Peyer's patch (tissue), 4 donors: ENCODE measurements at regions not wholly inside any gene's neighbourhood (a gene's known extent, or its start where the extent isn't known, plus 50 kb on each side); places are given as distances from the start of the nearest gene placed in this dataset.
"Not testable (repeated sequence)": the region's sequence is repeated elsewhere in the genome, so short reads cannot be mapped to it uniquely, and the experiment has no call there.

Source experiments
- CTCF ChIP-seq, 6 experiments: fragments of 450-650 bp in 4 of 6; fragments of 200-600 bp in 2 of 6; sonication (generic) in 1 of 6; IDR thresholded peaks; one replicate each; pipeline ENCODE4 v1.5.1; 2017 to 2019; ENCODE audit warnings: antibody characterized with exemption in 6 of 6, mild to moderate bottlenecking in 3 of 6, moderate library complexity in 1 of 6
- POLR2A ChIP-seq, 2 donors: fragments of 450-650 bp; IDR thresholded peaks; one replicate each; pipeline ENCODE4 v1.5.1; 2017; ENCODE audit warnings: antibody characterized with exemption in 2 of 2, mild to moderate bottlenecking in 2 of 2, moderate library complexity in 2 of 2

GRCh38 chr9:63344408-63344807 is 1940.6 kb downstream of the FOXD4L5 start:
- not testable (repeated sequence) for TF ChIP-seq CTCF, POLR2A (IDR thresholded peaks at IDR 0.05)
